ENCODE measurements at regions not wholly inside any gene's neighbourhood (a gene's known extent, or its start where the extent isn't known, plus 50 kb on each side); places are given as distances from the start of the nearest gene placed in this dataset.

DNA sequence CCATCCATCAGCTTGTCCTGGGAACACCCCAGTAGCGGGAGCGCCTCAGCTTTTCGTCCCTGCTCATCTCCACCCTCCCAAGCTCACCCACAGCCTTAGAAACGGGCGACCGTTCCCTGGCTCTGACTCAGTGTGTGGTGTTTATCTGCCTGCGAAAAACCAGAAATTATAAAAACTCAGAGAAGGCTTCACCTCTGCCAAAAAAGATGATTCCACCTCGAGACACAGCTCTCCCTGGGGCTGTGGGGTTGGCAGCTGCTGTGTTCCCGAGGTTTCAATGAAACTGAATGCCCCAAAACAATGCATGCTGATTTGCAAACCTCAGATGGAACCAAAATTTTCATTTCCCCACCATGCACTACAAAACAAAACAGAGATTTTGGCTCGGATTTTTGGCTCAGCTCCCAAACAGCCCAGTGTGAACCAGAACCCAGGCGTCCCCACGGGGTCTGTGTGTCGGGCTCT lies 62.4 kb upstream of the MED9 start:
- TF ChIP-seq CEBPB (IDR thresholded peaks at IDR 0.05) (no peak), FOXM1 (IDR thresholded peaks at IDR 0.05; ENCODE audit: borderline replicate concordance, low read depth) (no peak), CREB1 (IDR thresholded peaks at IDR 0.05; ENCODE audit: low read depth) (no peak), RAD21 (IDR thresholded peaks at IDR 0.05; ENCODE audit: low read depth) (no peak)
